Body of pancreas (tissue), 4 donors: ENCODE measurements at regions not wholly inside any gene's neighbourhood (a gene's known extent, or its start where the extent isn't known, plus 50 kb on each side); places are given as distances from the start of the nearest gene placed in this dataset.

Source experiments
- ATAC-seq: fragments of 150-250 bp; one replicate; pipeline ENCODE4 v1.9.1; 2016
- DNase-seq, 4 donors: peaks; one replicate each; pipeline ENCODE4 v3.0.0-alpha.2; 2019
- H3K27ac ChIP-seq, 4 donors: fragments of 200-600 bp; sonication (generic); 1 replicate in 3 of 4; 2 replicates in 1 of 4; pipeline versions ENCODE4 v1.5.1 to v1.6.1; 2016 to 2019; ENCODE audit warnings: mild to moderate bottlenecking in 1 of 4, mixed read lengths in 1 of 4, moderate library complexity in 1 of 4
- H3K27me3 ChIP-seq, 2 donors: fragments of 200-600 bp; sonication (generic); one replicate each; pipeline ENCODE4 v1.6.0; 2016; ENCODE audit warnings: mild to moderate bottlenecking in 1 of 2
- H3K36me3 ChIP-seq, 2 donors: fragments of 200-600 bp; sonication (generic); replicated peaks in 1 of 2; 2 replicates each; pipeline ENCODE4 v1.5.1; 2016; ENCODE audit warnings: low read depth in 2 of 2; ENCODE audit not compliant: insufficient read depth in 1 of 2
- H3K4me1 ChIP-seq: fragments of 200-600 bp; sonication (generic); one replicate; pipeline ENCODE4 v1.6.0; 2016
- H3K4me3 ChIP-seq, 2 donors: fragments of 200-600 bp; sonication (generic); 1 replicate in 1 of 2; 2 replicates in 1 of 2; pipeline ENCODE4 v1.5.1; 2016 to 2019
- H3K9me3 ChIP-seq, 3 donors: fragments of 200-600 bp; sonication (generic); 1 replicate in 2 of 3; 2 replicates in 1 of 3; pipeline ENCODE4 v1.5.1; 2016
- POLR2A ChIP-seq, 3 donors: fragments of 450-650 bp; IDR thresholded peaks; one replicate each; pipeline ENCODE4 v1.6.1; 2016; ENCODE audit warnings: antibody characterized with exemption in 3 of 3, mild to moderate bottlenecking in 2 of 3
- WGBS, 2 donors: methylation state at CpG; one replicate each; pipeline ENCODE4 v1.1.5; 2017; 5-methylcytosine and 5-hydroxymethylcytosine counted together
- intact Hi-C: fragments of 100-400 bp; cut with DNase I; formaldehyde crosslinking; loops from one replicate; pipeline ENCODE4 v1.15.1; 2023
- TF ChIP-seq, protein P1 (sequence below), 7 experiments: fragments of 450-650 bp in 4 of 7; fragments of 200-600 bp in 3 of 7; sonication (generic) in 3 of 7; IDR thresholded peaks; one replicate each; pipeline ENCODE4 v1.5.1; 2016 to 2019; ENCODE audit warnings: antibody characterized with exemption in 7 of 7

DNA sequence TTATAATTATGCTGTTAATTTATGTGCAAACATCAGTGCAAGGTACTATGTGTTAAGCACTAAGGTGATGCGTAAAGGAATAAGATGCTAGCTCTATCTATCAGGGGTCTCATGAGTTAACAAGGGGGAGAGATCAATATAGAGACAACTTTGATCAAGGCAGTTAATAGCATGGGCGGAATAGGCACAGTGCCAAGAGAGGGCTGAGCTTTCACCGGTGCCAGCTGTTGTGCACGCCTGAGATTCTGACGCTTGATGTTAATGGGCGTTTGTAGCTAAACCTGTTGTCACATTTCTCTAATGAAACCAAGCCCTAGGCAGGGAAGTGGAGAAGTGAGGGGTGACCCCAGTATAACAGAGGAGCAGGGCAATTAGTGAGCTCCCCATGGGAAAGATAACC lies 86.0 kb upstream of the NMU start:
- Histone ChIP-seq H3K4me3 (no peak overlapping the region), H3K36me3 (no peaks in the 10 kb centered on the region), H3K27me3 (no peaks in the 10 kb centered on the region), H3K9me3 (no peaks in the 10 kb centered on the region), H3K27ac (no peak overlapping the region), H3K4me1 (no peaks in the 10 kb centered on the region)
- no peak for TF ChIP-seq POLR2A (IDR thresholded peaks at IDR 0.05)
- 35 to 40% methylated on average over 6 of the region's 6 CpGs for WGBS, 2 donors
- DNase-seq (peak in 1 of 4 donors; percentile 8), ATAC-seq (no peak)
- intact Hi-C loops: no loop called here

DNA sequence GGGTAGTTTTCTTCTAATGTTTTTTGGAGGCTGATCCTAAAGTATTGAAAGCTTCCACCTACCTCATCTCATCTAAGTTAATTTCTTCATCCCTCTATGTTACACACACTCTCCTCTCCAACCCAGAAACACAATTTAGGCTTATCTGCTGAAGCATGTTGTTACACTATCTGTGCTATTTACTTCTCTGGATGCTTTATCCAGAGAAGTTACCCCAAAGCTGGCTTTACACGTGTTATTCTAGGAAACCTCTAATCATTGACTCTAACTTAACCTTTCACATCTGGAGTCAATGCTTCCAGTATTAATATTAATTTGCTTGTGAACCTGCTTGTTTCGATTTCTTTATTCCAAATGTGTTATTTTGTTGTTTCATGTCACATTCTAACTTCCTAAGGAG lies 87.3 kb upstream of the NMU start:
- H3K4me1 ChIP-seq: no peaks in the 10 kb centered on the region
- H3K27ac ChIP-seq: no peak overlapping the region
- no peak overlapping the region for H3K4me3 ChIP-seq
- H3K27me3 ChIP-seq: no peaks in the 10 kb centered on the region
- no peaks in the 10 kb centered on the region for H3K9me3 ChIP-seq
- intact Hi-C loops: no loop called here
- WGBS, 2 donors: 27 to 38% methylated on average over 2 of the region's 2 CpGs
- no peak for TF ChIP-seq POLR2A (IDR thresholded peaks at IDR 0.05)
- TF ChIP-seq, protein P1, sequence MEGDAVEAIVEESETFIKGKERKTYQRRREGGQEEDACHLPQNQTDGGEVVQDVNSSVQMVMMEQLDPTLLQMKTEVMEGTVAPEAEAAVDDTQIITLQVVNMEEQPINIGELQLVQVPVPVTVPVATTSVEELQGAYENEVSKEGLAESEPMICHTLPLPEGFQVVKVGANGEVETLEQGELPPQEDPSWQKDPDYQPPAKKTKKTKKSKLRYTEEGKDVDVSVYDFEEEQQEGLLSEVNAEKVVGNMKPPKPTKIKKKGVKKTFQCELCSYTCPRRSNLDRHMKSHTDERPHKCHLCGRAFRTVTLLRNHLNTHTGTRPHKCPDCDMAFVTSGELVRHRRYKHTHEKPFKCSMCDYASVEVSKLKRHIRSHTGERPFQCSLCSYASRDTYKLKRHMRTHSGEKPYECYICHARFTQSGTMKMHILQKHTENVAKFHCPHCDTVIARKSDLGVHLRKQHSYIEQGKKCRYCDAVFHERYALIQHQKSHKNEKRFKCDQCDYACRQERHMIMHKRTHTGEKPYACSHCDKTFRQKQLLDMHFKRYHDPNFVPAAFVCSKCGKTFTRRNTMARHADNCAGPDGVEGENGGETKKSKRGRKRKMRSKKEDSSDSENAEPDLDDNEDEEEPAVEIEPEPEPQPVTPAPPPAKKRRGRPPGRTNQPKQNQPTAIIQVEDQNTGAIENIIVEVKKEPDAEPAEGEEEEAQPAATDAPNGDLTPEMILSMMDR (IDR thresholded peaks at IDR 0.05): no peak
- H3K36me3 ChIP-seq: no peaks in the 10 kb centered on the region
- DNase-seq: no peak
- ATAC-seq: no peak

DNA sequence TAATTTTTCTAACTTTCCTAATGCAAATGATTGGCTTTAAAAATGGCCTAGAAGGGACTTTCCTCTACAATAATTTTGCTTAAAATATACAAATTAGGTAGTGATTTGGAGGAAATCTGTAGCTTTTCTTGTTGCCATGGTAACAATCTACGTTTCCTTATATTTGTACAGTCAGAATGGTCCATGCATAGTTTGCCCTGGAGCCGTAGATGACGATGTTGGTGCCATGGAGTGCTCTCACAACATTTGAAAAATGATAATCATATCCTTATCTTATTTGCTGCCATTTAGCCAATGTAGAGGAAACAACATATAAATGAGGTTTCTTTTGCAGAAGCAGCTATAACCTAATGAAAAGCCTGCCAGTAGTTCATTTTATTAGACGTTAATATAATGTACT lies 89.0 kb upstream of the NMU start:
- DNase-seq (no peak), ATAC-seq (no peak)
- H3K27ac ChIP-seq: no peak overlapping the region
- H3K27me3 ChIP-seq: no peaks in the 10 kb centered on the region
- WGBS, 2 donors: 32 to 46% methylated on average over 4 of the region's 4 CpGs
- TF ChIP-seq, protein P1 (IDR thresholded peaks at IDR 0.05): no peak
- no peak for TF ChIP-seq POLR2A (IDR thresholded peaks at IDR 0.05)
- no peak overlapping the region for H3K4me3 ChIP-seq
- intact Hi-C loops: no loop called here
- no peaks in the 10 kb centered on the region for H3K9me3 ChIP-seq
- H3K4me1 ChIP-seq: no peaks in the 10 kb centered on the region
- no peaks in the 10 kb centered on the region for H3K36me3 ChIP-seq

DNA sequence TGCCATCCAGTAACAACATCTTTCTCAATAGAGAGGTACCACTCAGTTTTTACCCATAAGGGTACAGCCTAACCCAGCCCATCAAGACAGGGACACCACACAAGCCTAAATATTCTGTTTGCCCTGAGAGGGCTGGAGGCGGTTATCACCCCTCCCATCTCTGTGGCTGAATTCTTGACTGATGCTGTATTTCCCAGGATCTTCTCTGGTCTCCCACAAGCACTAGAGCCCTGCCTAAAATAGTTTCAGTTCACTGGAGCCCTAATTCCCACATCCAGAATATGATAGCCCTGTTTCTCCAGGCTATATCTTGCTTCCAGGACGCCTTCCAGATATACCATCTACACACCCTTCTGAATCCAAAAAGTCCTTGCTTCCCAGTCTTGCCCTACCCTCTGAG lies 91.6 kb upstream of the NMU start:
- TF ChIP-seq, protein P1 (IDR thresholded peaks at IDR 0.05): no peak
- no peak for TF ChIP-seq POLR2A (IDR thresholded peaks at IDR 0.05)
- intact Hi-C loops: no loop called here
- WGBS, 2 donors: 52 to 67% methylated on average over 2 of the region's 2 CpGs

DNA sequence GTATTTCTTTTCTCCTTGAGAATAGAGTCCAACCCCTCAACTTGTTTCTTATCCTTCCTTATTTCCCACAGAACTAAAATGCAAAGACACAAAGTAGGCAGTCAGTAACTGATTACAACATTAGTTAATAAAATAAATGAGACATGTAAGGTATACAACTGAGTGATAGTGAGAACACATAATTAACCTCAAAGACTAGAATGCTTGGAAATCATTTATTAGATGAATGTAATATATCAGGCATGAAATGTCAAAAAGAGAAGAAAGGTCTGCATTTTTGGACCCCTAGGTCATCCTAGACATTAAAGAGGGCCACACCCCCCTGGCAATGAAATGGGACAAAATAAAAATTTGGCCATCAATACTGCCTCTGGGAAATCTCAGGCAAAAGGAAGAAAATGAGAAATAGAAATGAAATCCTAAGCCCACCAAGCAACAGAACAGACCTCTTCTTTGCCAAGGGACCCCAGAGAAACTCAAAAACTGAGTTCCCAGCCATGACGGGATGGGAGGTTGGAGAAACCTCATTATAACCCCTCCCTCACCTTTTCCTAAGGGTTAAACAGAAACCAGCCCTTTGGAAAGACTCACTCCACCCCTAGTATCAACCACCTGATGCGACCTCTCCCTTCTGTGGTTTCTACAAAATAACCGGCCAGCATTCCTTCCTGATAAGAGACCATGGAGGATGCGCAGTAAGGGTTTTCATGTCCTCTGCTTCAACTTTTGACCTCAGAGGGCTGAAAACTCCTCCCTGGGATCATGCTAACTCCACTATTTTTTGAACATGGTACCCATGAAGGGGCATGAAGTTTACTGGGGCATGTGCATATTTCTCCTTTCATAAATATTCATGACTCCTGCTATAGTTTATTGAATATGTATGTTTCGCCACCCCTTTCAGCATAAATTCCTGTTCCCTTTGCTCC lies 90.0 kb upstream of the EXOC1L start:
- H3K27me3 ChIP-seq: no peaks in the 10 kb centered on the region
- no peak overlapping the region for H3K27ac ChIP-seq
- no peaks in the 10 kb centered on the region for H3K4me1 ChIP-seq
- ATAC-seq: no peak
- WGBS, 2 donors: 30 to 32% methylated on average over 5 of the region's 5 CpGs
- H3K36me3 ChIP-seq: no peaks in the 10 kb centered on the region
- intact Hi-C loops: no loop called here
- DNase-seq: no peak
- H3K9me3 ChIP-seq: no peaks in the 10 kb centered on the region
- no peak overlapping the region for H3K4me3 ChIP-seq
- TF ChIP-seq, protein P1 (IDR thresholded peaks at IDR 0.05): no peak
- TF ChIP-seq POLR2A (IDR thresholded peaks at IDR 0.05): no peak

More for the DNA sequence above, 91.6 kb upstream of the NMU start:
- ATAC-seq (no peak), DNase-seq (no peak)
- Histone ChIP-seq H3K9me3 (no peaks in the 10 kb centered on the region), H3K27me3 (no peaks in the 10 kb centered on the region), H3K27ac (no peak overlapping the region), H3K4me1 (no peaks in the 10 kb centered on the region), H3K4me3 (no peak overlapping the region), H3K36me3 (no peaks in the 10 kb centered on the region)
